GM23338 (cell line): ENCODE measurements at regions not wholly inside any gene's neighbourhood (a gene's known extent, or its start where the extent isn't known, plus 50 kb on each side); places are given as distances from the start of the nearest gene placed in this dataset.

Experiments
- ATAC-seq: fragments of 200-7000 bp; cut with Tn5 transposase; 3 replicates; pipeline ENCODE4 v1.9.1; 2020
- DNase-seq: peaks from one replicate; pipeline ENCODE4 v3.0.0-alpha.2; 2015; ENCODE audit warnings: low spot score
- H2AFZ ChIP-seq: fragments of 200-600 bp; sonication (generic); 2 replicates; pipeline ENCODE4 v1.8.0; 2016; ENCODE audit warnings: antibody characterized with exemption, mild to moderate bottlenecking, moderate library complexity
- H3F3A ChIP-seq: fragments of 200-600 bp; sonication (generic); replicated peaks from 2 replicates; pipeline ENCODE4 v1.8.0; 2017; ENCODE audit warnings: antibody characterized with exemption, mixed run types, low read depth
- H3K27ac ChIP-seq: fragments of 200-600 bp; sonication (generic); 2 replicates; pipeline ENCODE4 v1.6.1; 2016; ENCODE audit warnings: low read depth
- H3K27me3 ChIP-seq: fragments of 200-600 bp; sonication (generic); 2 replicates; pipeline ENCODE4 v1.8.0; 2016; ENCODE audit warnings: mild to moderate bottlenecking, mixed run types, moderate library complexity; ENCODE audit not compliant: insufficient read depth
- H3K36me3 ChIP-seq: fragments of 200-600 bp; sonication (generic); 2 replicates; pipeline ENCODE4 v1.8.0; 2016; ENCODE audit warnings: mild to moderate bottlenecking; ENCODE audit not compliant: insufficient read depth
- H3K4me1 ChIP-seq: fragments of 200-600 bp; sonication (generic); 2 replicates; pipeline ENCODE4 v1.8.0; 2016; ENCODE audit warnings: mild to moderate bottlenecking, moderate library complexity; ENCODE audit not compliant: insufficient read depth
- H3K4me2 ChIP-seq: fragments of 200-600 bp; sonication (generic); 2 replicates; pipeline ENCODE4 v1.7.1; 2017; ENCODE audit warnings: mixed run types
- H3K4me3 ChIP-seq: fragments of 200-600 bp; sonication (generic); 2 replicates; pipeline ENCODE4 v1.6.1; 2016; ENCODE audit warnings: mixed run types
- H3K79me2 ChIP-seq: fragments of 200-600 bp; sonication (generic); replicated peaks from 2 replicates; pipeline ENCODE4 v1.8.0; 2017; ENCODE audit warnings: mild to moderate bottlenecking; ENCODE audit not compliant: insufficient read depth
- H3K9me2 ChIP-seq: fragments of 200-600 bp; sonication (generic); 2 replicates; pipeline ENCODE4 v1.8.0; 2017; ENCODE audit not compliant: insufficient read depth
- H4K20me1 ChIP-seq: fragments of 200-600 bp; sonication (generic); replicated peaks from 2 replicates; pipeline ENCODE4 v1.8.0; 2017; ENCODE audit warnings: mild to moderate bottlenecking; ENCODE audit not compliant: insufficient read depth
- H3K27ac Mint-ChIP-seq: 2 replicates; pipeline ENCODE4 v1.8.0; 2020; ENCODE audit warnings: inconsistent platforms, mild to moderate bottlenecking, moderate library complexity, mixed read lengths
- H3K27me3 Mint-ChIP-seq: 3 replicates; pipeline ENCODE4 v1.8.0; 2022; ENCODE audit warnings: low read depth, mild to moderate bottlenecking, moderate library complexity, mixed read lengths, inconsistent platforms; ENCODE audit not compliant: insufficient read depth, poor library complexity
- H3K36me3 Mint-ChIP-seq: 3 replicates; pipeline ENCODE4 v1.8.0; 2021; ENCODE audit warnings: low read depth, mild to moderate bottlenecking, inconsistent platforms, moderate library complexity, mixed read lengths
- H3K4me1 Mint-ChIP-seq: 3 replicates; pipeline ENCODE4 v1.8.0; 2020; ENCODE audit warnings: mild to moderate bottlenecking, inconsistent platforms, mixed read lengths
- H3K4me3 Mint-ChIP-seq: 3 replicates; pipeline ENCODE4 v1.8.0; 2021; ENCODE audit warnings: moderate library complexity, mild to moderate bottlenecking, inconsistent platforms, mixed read lengths
- H3K9me3 Mint-ChIP-seq: 3 replicates; pipeline ENCODE4 v1.8.0; 2020; ENCODE audit warnings: moderate library complexity, mild to moderate bottlenecking, inconsistent platforms, mixed read lengths
- EZH2phosphoT487 ChIP-seq: fragments of 200-600 bp; sonication (generic); IDR thresholded peaks from one replicate; pipeline ENCODE4 v1.8.1; 2018; ENCODE audit warnings: antibody characterized with exemption; ENCODE audit not compliant: unreplicated experiment
- JUNB ChIP-seq: IDR thresholded peaks from one replicate; pipeline ENCODE4 v1.6.1; 2016; ENCODE audit warnings: antibody characterized with exemption; ENCODE audit not compliant: unreplicated experiment
- NANOG ChIP-seq: IDR thresholded peaks from 2 replicates; pipeline ENCODE4 v1.6.1; 2016; ENCODE audit warnings: antibody characterized with exemption, borderline replicate concordance
- POLR2AphosphoS5 ChIP-seq: IDR thresholded peaks from 2 replicates; pipeline ENCODE4 v1.6.1; 2016; ENCODE audit warnings: antibody characterized with exemption, low read depth
- STAT1 ChIP-seq: IDR thresholded peaks from one replicate; pipeline ENCODE4 v1.6.1; 2016; ENCODE audit warnings: antibody characterized with exemption; ENCODE audit not compliant: unreplicated experiment
- ZNF114 ChIP-seq: fragments of 250-450 bp; sonication (Bioruptor Pico); IDR thresholded peaks from 2 replicates; pipeline ENCODE4 v1.5.0; 2020; ENCODE audit warnings: mild to moderate bottlenecking, moderate library complexity
- ZNF331 ChIP-seq: fragments of 250-450 bp; sonication (Bioruptor Pico); IDR thresholded peaks from 2 replicates; pipeline ENCODE4 v1.5.0; 2020; ENCODE audit warnings: low read depth, mild to moderate bottlenecking, moderate library complexity
- TF ChIP-seq, protein P1 (sequence below): IDR thresholded peaks from one replicate; pipeline ENCODE4 v1.6.1; 2018; ENCODE audit warnings: antibody characterized with exemption; ENCODE audit not compliant: unreplicated experiment
- TF ChIP-seq, protein P2 (sequence below): IDR thresholded peaks from 2 replicates; pipeline ENCODE4 v1.6.1; 2016; ENCODE audit warnings: antibody characterized with exemption
- TF ChIP-seq, protein P3 (sequence below): fragments of 250-450 bp; sonication (Bioruptor Pico); IDR thresholded peaks from 2 replicates; pipeline ENCODE4 v1.5.0; 2020; ENCODE audit warnings: mild to moderate bottlenecking, moderate library complexity

DNA sequence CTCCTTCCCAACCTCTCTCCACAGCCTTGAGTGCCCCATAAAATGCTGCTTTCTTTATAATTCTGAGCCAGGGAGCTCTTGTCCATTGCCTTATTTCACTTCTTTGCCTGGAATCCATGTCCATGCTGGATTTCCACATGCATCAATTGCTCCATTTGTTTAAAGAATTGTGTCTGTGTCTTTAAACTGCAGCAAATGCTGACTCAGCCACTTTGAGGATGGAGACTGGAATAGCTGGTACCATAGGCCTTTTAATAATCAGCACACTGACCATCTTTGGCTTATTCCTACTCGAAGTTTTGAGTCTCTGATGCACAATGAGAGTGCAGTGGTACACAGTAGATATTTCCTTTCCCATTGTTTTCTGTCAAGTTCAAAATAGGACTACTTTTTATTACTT is 318.8 kb downstream of the LRIG3 start (continued):
- TF ChIP-seq, protein P1, sequence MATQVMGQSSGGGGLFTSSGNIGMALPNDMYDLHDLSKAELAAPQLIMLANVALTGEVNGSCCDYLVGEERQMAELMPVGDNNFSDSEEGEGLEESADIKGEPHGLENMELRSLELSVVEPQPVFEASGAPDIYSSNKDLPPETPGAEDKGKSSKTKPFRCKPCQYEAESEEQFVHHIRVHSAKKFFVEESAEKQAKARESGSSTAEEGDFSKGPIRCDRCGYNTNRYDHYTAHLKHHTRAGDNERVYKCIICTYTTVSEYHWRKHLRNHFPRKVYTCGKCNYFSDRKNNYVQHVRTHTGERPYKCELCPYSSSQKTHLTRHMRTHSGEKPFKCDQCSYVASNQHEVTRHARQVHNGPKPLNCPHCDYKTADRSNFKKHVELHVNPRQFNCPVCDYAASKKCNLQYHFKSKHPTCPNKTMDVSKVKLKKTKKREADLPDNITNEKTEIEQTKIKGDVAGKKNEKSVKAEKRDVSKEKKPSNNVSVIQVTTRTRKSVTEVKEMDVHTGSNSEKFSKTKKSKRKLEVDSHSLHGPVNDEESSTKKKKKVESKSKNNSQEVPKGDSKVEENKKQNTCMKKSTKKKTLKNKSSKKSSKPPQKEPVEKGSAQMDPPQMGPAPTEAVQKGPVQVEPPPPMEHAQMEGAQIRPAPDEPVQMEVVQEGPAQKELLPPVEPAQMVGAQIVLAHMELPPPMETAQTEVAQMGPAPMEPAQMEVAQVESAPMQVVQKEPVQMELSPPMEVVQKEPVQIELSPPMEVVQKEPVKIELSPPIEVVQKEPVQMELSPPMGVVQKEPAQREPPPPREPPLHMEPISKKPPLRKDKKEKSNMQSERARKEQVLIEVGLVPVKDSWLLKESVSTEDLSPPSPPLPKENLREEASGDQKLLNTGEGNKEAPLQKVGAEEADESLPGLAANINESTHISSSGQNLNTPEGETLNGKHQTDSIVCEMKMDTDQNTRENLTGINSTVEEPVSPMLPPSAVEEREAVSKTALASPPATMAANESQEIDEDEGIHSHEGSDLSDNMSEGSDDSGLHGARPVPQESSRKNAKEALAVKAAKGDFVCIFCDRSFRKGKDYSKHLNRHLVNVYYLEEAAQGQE = no peak
- TF ChIP-seq JUNB (no peak), NANOG (no peak), EZH2phosphoT487 (no peak)

DNA sequence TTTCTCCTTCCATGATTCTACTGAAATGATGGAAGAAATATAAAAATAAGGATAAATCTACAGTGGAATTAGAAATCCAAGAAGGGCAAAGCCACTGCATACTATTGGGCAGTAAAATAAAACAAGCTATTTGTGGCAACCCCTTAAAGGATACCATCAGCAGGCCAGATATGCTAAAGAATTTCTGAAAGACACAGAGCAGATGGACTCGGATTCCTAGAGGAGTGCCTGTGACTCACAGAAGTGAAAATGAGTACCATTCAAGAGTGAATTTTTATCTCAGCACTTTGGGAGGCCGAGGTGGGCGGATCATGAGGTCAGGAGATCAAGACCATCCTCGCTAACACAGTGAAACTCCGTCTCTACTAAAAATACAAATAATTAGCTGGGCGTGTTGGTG is 318.1 kb downstream of the LRIG3 start:
- H2AFZ ChIP-seq = no peak overlapping the region
- no peaks in the 10 kb centered on the region for H3K9me2 ChIP-seq
- Mint-ChIP-seq H3K9me3 (no peaks in the 10 kb centered on the region), H3K4me1 (no peaks in the 10 kb centered on the region), H3K36me3 (no peaks in the 10 kb centered on the region), H3K27me3 (no peaks in the 10 kb centered on the region), H3K4me3 (no peak overlapping the region), H3K27ac (no peak overlapping the region)
- H3K79me2 ChIP-seq = no peaks in the 10 kb centered on the region
- no peaks in the 10 kb centered on the region for H3K27me3 ChIP-seq
- H3K27ac ChIP-seq = no peak overlapping the region
- ATAC-seq (no peak), DNase-seq (no peak)
- no peaks in the 10 kb centered on the region for H4K20me1 ChIP-seq
- no peak overlapping the region for H3K4me3 ChIP-seq
- no peaks in the 10 kb centered on the region for H3F3A ChIP-seq
- H3K4me1 ChIP-seq = no peaks in the 10 kb centered on the region
- no peak overlapping the region for H3K4me2 ChIP-seq
- no peaks in the 10 kb centered on the region for H3K36me3 ChIP-seq
- TF ChIP-seq EZH2phosphoT487 (no peak), NANOG (no peak), ZNF331 (CRISPR knock-in tag) (no peak), JUNB (no peak), STAT1 (no peak), POLR2AphosphoS5 (no peak), ZNF114 (CRISPR knock-in tag) (no peak)
- TF ChIP-seq, protein P2, sequence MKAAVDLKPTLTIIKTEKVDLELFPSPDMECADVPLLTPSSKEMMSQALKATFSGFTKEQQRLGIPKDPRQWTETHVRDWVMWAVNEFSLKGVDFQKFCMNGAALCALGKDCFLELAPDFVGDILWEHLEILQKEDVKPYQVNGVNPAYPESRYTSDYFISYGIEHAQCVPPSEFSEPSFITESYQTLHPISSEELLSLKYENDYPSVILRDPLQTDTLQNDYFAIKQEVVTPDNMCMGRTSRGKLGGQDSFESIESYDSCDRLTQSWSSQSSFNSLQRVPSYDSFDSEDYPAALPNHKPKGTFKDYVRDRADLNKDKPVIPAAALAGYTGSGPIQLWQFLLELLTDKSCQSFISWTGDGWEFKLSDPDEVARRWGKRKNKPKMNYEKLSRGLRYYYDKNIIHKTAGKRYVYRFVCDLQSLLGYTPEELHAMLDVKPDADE = no peak
- TF ChIP-seq, protein P1 = no peak
- TF ChIP-seq, protein P3, sequence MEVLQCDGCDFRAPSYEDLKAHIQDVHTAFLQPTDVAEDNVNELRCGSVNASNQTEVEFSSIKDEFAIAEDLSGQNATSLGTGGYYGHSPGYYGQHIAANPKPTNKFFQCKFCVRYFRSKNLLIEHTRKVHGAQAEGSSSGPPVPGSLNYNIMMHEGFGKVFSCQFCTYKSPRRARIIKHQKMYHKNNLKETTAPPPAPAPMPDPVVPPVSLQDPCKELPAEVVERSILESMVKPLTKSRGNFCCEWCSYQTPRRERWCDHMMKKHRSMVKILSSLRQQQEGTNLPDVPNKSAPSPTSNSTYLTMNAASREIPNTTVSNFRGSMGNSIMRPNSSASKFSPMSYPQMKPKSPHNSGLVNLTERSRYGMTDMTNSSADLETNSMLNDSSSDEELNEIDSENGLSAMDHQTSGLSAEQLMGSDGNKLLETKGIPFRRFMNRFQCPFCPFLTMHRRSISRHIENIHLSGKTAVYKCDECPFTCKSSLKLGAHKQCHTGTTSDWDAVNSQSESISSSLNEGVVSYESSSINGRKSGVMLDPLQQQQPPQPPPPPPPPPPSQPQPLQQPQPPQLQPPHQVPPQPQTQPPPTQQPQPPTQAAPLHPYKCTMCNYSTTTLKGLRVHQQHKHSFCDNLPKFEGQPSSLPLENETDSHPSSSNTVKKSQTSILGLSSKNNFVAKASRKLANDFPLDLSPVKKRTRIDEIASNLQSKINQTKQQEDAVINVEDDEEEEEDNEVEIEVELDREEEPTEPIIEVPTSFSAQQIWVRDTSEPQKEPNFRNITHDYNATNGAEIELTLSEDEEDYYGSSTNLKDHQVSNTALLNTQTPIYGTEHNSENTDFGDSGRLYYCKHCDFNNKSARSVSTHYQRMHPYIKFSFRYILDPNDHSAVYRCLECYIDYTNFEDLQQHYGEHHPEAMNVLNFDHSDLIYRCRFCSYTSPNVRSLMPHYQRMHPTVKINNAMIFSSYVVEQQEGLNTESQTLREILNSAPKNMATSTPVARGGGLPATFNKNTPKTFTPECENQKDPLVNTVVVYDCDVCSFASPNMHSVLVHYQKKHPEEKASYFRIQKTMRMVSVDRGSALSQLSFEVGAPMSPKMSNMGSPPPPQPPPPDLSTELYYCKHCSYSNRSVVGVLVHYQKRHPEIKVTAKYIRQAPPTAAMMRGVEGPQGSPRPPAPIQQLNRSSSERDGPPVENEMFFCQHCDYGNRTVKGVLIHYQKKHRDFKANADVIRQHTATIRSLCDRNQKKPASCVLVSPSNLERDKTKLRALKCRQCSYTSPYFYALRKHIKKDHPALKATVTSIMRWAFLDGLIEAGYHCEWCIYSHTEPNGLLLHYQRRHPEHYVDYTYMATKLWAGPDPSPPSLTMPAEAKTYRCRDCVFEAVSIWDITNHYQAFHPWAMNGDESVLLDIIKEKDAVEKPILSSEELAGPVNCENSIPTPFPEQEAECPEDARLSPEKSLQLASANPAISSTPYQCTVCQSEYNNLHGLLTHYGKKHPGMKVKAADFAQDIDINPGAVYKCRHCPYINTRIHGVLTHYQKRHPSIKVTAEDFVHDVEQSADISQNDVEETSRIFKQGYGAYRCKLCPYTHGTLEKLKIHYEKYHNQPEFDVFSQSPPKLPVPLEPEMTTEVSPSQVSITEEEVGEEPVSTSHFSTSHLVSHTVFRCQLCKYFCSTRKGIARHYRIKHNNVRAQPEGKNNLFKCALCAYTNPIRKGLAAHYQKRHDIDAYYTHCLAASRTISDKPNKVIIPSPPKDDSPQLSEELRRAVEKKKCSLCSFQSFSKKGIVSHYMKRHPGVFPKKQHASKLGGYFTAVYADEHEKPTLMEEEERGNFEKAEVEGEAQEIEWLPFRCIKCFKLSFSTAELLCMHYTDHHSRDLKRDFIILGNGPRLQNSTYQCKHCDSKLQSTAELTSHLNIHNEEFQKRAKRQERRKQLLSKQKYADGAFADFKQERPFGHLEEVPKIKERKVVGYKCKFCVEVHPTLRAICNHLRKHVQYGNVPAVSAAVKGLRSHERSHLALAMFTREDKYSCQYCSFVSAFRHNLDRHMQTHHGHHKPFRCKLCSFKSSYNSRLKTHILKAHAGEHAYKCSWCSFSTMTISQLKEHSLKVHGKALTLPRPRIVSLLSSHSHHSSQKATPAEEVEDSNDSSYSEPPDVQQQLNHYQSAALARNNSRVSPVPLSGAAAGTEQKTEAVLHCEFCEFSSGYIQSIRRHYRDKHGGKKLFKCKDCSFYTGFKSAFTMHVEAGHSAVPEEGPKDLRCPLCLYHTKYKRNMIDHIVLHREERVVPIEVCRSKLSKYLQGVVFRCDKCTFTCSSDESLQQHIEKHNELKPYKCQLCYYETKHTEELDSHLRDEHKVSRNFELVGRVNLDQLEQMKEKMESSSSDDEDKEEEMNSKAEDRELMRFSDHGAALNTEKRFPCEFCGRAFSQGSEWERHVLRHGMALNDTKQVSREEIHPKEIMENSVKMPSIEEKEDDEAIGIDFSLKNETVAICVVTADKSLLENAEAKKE (CRISPR knock-in tag) = no peak
